Inferior parietal cortex (tissue), 1 donor: ENCODE measurements at regions not wholly inside any gene's neighbourhood (a gene's known extent, or its start where the extent isn't known, plus 50 kb on each side); places are given as distances from the start of the nearest gene placed in this dataset.
"Not testable (repeated sequence)": the region's sequence is repeated elsewhere in the genome, so short reads cannot be mapped to it uniquely, and the experiment has no call there.

Experiments
- DNase-seq: peaks from one replicate; pipeline ENCODE4 v3.0.0-alpha.2; 2016; ENCODE audit errors: extremely low spot score

DNA sequence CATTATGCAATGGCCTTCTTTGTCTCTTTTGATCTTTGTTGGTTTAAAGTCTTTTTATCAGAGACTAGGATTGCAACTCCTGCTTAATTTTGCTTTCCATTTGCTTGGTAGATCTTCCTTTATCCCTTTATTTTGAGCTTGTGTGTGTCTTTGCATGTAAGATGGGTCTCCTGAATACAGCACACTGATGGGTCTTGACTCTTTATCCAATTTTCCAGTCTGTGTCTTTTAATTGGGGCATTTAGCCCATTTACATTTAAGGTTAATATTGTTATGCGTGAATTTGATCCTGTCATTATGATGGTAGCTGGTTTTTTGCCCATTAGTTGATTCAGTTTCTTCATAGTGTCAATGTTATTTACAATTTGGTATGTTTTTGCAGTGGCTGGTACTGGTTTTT, 56.9 kb upstream of the TBX18 start:
- DNase-seq, result not testable (repeated sequence)

- no peak for DNase-seq
Observed at GRCh38 chr6:84816741-84817140, 52.3 kb upstream of the TBX18 start.

GRCh38 chr6:84815896-84816735, 51.7 kb upstream of the TBX18 start:
- DNase-seq, result no peak
